NCI-H2227 treated with DMSO at 0.1 percent for 48 hours (cell line): ENCODE measurements at regions not wholly inside any gene's neighbourhood (a gene's known extent, or its start where the extent isn't known, plus 50 kb on each side); places are given as distances from the start of the nearest gene placed in this dataset.
"Not testable (repeated sequence)": the region's sequence is repeated elsewhere in the genome, so short reads cannot be mapped to it uniquely, and the experiment has no call there.

Experiments used
- DNase-seq: peaks from one replicate; lab custom pipeline; 2025; lab: John Stamatoyannopoulos, UW

GRCh38 chr14:57061009-57061711 lies 207.5 kb downstream of the EXOC5 start:
- DNase-seq = no peak

GRCh38 chr14:57060276-57060955 lies 208.3 kb downstream of the EXOC5 start:
- DNase-seq = no peak

- no peak for DNase-seq
Observed at GRCh38 chr14:57058319-57058718, 210.4 kb downstream of the EXOC5 start.

DNA sequence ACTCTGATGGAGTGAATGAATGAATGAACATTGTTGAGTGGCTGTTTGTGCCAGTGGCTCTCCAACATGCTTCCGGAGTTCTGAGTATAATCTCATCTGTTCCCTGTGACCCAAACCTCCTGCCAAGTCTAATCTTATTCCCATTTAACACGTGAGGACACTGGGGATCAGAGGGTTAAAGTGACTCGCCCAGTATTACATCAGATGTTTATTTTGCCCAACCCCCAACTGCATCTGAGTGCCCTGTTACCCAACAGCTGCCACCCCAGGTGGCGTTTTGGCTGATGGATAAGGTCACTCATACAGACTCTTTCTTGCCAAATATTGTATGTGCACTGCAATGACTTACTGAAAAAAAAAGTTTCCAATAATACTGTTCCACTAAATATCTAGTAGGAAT lies 210.9 kb downstream of the EXOC5 start:
- DNase-seq = no peak

DNA sequence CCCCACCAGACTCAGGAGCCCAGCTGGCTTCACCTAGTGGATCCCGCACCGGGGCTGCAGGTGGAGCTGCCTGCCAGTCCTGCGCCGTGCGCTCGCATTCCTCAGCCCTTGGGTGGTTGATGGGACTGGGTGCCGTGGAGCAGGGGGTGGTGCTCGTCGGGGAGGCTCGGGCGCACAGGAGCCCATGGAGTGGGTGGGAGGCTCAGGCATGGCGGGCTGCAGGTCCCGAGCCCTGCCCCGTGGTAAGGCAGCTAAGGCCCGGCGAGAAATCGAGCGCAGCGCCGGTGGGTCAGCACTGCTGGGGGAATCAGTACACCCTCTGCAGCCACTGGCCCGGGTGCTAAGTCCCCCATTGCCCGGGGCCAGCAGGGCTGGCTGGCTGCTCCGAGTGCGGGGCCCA lies 212.2 kb downstream of the EXOC5 start:
- not testable (repeated sequence) for DNase-seq

DNA sequence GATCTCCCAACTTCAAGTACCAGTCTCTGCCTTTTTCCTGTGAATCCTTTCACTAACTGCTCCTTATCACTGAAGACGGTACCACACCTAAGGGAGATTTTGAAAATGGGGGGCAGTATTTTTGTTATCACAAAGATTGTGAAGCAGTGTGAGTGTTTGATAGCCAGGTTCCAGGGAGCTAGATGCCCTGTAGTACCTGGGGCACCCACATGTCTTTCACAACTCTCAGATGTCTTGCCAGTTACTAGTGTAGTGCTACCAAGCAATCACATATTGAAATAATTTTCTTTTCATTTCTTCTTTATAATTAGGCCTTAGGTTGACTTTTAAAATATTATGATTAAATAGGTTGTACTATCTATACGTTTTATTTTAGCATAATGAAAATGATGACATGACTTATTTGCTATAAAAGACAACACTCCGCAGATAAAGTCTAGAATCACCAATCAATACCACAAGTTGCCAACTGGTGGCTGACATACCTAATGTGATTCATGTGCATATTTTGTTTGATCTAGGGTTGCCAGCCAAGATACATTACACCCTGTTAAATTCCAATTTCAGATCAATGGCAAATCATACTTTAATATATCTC lies 215.9 kb downstream of the EXOC5 start:
- no peak for DNase-seq

DNA sequence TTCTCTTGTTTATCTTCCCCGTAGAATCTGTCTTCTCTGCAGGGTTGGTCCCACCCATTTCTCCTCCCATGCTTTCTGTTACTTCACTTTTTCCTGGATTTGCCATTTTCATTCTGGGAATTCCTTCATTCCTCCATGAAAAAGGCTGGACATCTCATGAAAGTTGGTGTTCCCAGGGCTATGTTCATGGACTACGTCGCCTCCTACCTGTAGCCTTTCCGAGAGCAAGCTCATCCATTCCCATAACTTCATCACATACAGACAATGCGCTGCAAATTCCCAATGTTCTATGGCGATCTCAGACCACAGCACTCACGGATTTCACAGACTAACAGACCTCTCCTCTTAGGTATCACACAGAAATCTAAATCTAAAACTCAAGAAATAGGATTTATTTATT lies 217.1 kb downstream of the EXOC5 start:
- no peak for DNase-seq

- DNase-seq = no peak
Observed at GRCh38 chr14:57049848-57050247, 218.9 kb downstream of the EXOC5 start.

DNA sequence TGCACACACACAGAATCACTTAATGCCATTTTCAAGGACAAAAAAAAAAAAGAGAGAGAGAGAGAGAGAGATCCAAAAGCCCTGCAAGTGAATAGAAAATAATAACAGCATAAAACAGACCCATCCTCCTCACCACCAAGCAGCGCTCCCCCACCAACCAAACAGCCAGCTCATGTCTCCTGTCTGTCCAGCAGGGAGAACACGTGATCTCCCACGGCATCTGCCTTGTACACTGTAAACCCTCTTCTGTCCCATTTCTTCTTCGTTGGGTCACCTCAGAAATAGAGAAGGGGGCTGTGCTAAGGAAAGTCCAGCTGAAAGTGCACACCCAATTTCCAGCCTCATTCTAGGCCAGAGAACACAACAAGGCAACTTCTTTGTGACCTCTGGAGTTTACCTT lies 222.5 kb downstream of the EXOC5 start:
- no peak for DNase-seq

DNA sequence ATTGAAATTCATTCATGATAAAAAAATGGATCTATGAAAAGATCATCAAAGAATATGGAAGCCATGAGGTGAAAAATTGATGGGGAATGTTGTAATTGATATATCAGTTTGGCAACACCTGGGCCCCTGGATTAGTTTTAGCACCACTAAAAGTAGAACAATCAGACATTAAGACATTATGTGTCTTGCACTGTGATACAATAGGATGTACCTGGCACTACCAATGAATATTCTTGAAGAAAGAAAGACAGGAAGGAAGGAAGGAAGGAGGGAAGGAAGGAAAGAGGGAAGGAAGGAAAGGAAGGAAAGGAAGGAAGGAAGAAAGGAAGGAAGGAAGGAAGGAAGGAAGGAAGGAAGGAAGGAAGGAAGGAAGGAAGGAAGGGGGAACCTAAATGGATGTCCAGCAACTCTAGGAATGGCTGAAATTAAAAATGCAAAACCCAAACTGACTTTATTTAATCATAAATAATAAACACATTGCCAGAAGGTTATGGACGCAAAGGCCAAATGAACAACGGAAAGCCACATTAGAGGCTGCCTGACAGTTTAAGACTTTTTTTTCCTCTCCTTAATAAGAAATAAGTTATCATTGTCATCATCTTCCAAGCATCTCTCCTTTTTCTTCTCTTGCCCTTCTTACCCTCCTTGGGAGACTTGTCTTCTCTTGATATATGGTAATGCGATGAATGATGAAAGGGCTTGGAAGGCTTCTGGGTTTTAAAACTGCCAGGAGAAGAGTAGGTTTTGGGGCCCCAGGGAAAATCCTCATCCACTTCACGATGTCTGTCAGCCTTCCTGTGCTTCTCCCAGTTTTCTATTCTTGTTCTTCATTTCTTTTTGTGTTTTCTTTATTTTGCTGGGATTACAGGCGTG lies 224.4 kb downstream of the EXOC5 start:
- not testable (repeated sequence) for DNase-seq

DNA sequence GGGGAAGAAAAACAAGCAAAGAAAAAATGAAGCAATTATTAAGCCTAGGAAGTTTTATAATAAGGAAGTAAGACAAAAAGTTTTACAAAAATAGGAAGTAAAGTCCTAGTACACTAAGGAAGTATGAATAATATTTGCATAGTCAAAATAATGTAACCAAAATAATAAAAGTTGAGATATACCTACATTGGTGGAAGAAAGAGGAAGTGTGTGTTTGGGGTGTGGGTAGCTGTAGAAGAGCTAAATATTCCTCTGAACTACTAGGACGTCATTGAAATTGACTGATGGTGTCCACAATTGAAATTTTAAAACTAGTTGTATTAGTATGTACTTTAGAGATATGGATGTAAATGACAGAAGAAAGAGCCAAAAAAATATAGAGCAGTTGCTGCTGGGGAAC lies 228.4 kb upstream of the OTX2 start:
- DNase-seq = no peak

DNA sequence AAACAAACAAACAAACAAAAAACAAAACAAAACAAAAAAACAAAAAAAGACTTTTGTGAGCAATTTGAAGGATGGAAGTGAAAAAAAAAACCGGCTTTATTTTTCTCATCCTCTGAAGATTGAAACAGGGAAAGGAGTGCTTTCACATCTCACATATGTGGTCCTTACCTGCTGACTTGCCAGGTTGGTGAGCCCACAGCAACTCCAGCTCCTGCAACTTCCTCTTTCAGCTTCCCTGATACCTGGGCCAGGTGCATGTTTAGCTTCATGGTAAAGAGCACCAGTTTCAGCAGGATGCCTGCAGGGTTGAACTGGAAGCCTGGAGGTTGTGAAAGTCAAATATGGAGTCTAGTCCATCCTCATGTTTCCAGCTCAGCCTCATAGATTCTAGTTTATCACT lies 221.2 kb upstream of the OTX2 start:
- no peak for DNase-seq

GRCh38 chr14:57029620-57030253 lies 219.5 kb upstream of the OTX2 start:
- DNase-seq = no peak

- DNase-seq = no peak
Observed at GRCh38 chr14:57025456-57025855, 215.2 kb upstream of the OTX2 start.

DNA sequence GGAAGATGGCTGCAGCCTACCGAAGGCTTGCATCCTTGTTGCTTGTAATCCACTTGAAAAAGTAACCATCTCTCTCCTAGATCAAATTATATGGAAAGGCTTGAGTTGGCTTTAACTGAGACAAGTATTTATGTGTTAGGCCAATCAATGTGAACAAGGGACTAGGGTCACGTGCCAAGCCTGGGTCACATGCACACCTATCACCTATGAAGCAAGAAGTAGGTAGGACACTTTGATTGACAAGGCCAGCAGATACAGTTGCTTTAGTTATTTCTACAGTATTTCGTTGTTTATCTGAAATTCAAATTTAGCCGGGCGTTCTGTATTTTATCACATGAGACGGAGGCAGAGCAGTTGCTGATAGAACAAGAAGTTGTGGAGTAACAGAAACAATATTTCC lies 212.3 kb upstream of the OTX2 start:
- no peak for DNase-seq

DNA sequence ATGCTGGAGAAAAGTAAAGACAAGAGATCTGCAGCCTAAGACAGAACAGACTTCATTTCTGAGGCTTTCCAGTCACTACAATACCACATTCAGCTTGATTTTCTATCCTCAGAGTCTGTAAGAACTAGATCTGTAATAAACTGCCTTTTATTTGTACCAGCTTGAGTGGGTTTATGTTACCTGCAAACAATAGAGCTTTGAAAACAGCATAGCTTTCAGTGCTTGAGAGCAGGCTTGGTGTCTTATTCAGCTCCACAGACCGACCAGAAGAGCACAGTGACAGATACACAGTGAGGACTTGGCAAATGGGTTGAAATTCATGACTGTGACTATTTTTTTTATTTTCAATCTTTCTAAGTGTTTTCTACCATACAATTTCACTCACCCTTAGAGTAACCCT lies 207.8 kb upstream of the OTX2 start:
- no peak for DNase-seq

GRCh38 chr14:57013987-57014386 lies 203.7 kb upstream of the OTX2 start:
- DNase-seq = no peak

- no peak for DNase-seq
Observed at GRCh38 chr14:57009585-57010515, 199.6 kb upstream of the OTX2 start.

GRCh38 chr14:57008534-57008933 lies 198.3 kb upstream of the OTX2 start:
- no peak for DNase-seq

DNA sequence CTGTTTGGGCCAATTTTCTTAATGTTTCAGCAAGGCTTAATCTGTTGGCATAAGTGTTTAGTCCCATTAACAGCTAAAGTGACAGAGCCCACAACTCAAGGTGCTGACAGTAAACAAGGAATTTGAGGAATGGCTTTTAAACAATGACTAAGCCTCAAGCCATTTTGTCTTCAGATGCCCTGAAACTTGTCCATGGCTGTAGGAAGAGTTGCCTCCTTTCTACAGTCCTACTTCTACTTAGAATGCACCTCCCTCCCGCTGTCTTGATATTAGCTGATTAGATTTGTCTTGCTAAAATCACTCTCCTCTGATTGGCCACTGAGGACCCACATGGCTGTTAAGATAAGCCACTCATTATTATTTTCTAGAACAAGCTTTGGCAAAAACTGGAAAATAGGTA lies 188.4 kb upstream of the OTX2 start:
- no peak for DNase-seq
